Testis (tissue), 2 donors: ENCODE measurements at regions not wholly inside any gene's neighbourhood (a gene's known extent, or its start where the extent isn't known, plus 50 kb on each side); places are given as distances from the start of the nearest gene placed in this dataset.

Source experiments
- CTCF ChIP-seq, 3 experiments: fragments of 450-650 bp in 2 of 3; fragments of 200-600 bp in 1 of 3; sonication (generic) in 1 of 3; IDR thresholded peaks; one replicate each; pipeline ENCODE4 v1.5.1; 2016 to 2019; ENCODE audit warnings: antibody characterized with exemption in 3 of 3, mild to moderate bottlenecking in 2 of 3, moderate library complexity in 1 of 3
- POLR2A ChIP-seq: fragments of 450-650 bp; IDR thresholded peaks from one replicate; pipeline ENCODE4 v1.6.1; 2017; ENCODE audit warnings: antibody characterized with exemption, mild to moderate bottlenecking, moderate library complexity

GRCh38 chr11:10365045-10365444 lies 60.2 kb downstream of the ADM start:
- TF ChIP-seq CTCF (IDR thresholded peaks at IDR 0.05) (no peak), POLR2A (no peak)
